Fibroblast of peridontal ligament (primary cell): ENCODE measurements at regions not wholly inside any gene's neighbourhood (a gene's known extent, or its start where the extent isn't known, plus 50 kb on each side); places are given as distances from the start of the nearest gene placed in this dataset.
A peak's percentile ranks its signal among the peaks of the same experiment; 100 is the strongest.

Source experiments
- DNase-seq: peaks from one replicate; pipeline ENCODE4 v3.0.0-alpha.2; 2010; ENCODE audit errors: extremely low read depth

DNA sequence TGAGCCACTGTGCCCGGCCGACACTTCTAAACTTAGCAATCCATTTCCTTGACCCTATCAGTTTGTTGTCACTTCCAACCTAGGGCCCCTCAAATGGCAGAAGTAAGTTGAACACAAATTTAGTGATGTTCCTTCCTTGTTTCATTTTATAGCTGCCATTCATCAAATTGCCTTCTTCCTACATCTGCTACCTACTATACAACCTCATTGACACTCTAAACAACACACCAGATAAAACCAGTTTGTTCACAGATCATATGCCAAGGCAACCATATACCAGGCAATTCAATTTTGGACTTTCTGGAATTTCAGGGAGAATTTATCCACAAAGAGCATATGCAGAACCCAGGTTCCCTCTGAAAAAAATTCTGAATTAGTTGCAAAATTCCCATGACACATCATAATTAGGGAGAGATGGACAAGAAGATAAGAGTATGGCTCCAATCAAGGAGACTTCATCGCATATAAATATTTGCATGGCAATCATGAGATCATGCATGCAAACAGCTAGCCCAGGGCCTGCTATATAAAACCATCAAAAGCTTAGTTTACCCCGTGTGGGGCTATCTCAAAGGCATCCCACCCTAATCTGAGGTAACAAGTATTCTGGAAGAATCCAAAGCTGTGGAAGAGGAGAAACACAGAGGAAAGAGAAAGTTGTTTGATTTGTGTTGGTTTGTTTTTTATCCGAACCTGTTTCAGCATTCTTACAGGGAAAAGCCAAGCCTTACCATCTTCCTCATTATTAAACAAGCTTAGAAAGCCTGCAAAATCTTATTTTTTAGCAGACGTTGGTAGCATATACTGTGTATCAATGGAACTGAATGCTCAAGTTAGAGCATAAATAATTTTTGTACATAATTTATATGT lies 132.8 kb upstream of the TNFAIP3 start:
- DNase-seq = no peak

DNA sequence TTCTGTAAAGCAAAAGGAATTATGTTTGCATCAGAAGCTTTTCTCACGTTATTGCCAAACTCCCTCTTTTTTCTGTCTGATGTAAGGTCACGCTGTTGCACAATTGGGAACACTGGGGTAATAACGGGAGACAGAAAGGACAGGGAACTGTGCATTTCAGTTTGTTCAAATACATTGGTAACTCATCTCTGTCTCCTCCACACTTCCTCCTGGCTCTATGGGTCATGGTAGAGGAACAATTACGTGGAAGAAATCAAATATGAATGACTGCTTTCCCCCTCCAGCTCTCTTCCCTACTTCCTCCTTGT lies 132.2 kb upstream of the TNFAIP3 start:
- no peak for DNase-seq

DNA sequence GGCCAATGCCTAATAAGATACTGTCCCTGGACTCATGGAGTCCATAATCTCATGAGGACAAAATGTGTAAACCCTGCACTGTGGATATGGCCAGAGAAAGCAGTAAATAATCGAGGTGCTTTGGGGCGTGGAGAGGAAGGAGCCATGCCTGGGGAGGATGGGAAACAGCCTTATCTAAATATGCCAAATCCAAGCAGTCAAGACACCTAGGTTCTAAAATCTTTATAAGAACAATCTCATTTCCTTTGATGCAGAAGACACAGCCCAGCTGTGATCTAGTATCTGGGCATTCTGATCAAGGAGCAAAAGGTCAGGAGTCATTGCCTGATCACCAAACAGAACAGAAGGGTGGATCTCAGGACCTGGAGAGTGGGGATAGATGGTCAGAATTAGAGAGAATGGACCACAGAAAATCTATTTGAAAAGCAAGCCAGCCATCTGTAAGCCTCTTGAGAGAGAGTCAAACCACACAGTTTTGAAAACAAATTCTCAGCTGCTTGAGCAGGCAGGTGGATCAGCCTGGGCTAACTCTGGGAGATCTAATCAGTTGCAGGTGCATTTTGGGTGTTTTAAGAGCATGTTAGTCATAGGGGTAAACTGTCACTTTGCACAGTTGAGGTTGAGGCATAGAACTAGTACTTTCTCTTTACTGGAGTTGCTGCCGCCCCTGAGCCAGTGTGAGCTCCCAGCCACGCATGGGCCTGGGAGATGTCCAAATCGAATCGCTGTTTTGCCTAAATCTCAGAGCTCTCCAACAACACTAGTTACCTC lies 130.8 kb upstream of the TNFAIP3 start:
- no peak for DNase-seq

DNA sequence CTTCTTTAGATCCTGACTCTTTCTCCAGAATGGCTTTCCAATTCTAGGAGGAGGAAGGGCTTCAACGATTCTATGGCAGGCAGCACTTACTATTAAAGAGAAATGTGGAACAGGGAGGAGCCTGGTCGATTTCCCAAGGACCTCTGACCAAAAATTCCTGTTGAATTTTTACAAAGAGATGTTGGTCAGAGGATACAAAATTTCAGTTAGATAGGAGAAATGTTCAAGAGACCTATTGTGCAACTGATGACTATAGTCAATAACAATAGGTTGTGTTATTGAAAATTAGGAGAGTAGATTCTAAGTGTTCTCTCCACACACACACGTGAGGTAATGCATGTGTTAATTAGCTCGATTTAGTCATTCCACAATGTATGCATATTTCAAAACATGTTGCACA lies 130.1 kb upstream of the TNFAIP3 start:
- no peak for DNase-seq

DNA sequence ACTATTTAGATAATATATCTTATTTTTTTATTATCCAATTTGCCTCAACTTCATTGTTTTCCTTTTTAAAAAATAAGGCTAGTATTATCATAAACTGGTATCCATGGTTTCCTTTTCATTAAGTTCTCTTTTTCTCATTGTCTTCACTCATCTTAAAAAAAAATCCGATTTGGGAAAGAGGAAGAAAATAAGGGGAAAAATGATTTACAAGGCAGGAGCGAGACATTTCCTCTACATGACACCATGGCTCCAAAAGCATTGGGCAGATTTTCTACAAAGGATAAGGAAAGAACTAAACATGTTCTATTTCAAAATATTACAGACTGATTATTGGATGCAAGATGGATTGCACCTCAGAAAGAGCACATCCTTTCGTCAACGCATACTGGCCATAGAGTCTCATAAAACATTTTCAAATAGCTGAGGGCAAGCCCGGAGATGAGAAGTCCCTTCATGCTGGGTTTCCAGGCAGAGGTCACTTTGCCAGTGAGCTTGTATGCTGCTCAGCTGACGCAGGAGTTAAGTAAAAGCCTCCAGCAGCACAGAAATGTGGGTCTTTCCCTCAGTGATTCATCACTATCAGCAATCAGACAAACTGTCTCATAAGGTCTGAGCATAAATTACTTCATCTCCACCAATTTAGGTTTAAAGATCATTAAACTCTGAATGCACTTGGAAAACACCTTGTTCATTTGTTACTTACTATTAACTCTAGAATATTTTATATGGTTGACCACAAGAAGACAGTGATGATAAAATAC lies 129.0 kb upstream of the TNFAIP3 start:
- DNase-seq = peak; percentile 82

DNA sequence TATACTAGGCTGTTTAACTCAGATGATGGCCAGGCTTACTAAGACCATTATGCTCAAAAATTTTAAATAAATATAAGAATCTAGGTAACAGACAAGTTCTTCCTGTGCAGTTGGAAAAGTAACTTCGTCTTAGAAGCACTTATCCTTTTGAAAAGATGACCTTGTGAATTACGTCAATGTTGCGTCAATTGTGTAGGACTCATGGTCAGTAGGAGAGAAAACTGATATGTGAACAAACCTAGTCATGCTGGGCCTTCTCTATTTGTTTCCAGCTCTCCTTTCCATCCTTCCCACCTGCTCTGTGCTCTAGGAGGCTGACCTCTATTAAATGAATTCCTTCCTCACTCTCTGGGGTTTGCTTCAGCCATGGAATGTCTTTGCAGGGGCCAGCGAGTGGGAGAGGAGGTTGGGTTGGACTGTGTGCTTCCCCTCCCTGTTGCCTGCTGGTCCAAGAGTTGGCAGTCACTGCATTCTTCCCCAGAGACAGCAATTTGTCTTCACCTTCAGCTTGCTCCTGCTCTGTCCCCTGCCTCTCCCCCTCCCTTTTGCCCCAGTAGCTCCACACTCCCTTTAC lies 128.0 kb upstream of the TNFAIP3 start:
- no peak for DNase-seq

DNA sequence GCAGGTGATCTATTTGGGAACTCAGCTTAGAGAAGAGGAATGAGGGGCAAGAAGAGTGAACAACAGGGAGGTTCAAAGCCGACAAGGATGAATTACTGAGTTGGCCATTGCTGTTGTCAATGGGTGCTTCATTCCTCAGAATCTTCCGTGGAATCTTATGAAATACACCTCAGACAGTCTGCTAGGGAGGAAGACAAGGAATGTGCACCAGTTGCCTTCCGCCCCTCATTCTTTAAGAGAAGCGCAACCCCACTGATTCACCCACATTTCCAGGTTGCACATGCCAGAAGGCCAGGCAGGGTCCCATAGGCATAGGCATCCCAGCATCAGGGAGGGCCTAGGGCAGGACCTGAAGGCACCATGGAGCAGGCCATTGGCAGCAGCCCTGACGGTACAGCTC lies 127.5 kb upstream of the TNFAIP3 start:
- no peak for DNase-seq

DNA sequence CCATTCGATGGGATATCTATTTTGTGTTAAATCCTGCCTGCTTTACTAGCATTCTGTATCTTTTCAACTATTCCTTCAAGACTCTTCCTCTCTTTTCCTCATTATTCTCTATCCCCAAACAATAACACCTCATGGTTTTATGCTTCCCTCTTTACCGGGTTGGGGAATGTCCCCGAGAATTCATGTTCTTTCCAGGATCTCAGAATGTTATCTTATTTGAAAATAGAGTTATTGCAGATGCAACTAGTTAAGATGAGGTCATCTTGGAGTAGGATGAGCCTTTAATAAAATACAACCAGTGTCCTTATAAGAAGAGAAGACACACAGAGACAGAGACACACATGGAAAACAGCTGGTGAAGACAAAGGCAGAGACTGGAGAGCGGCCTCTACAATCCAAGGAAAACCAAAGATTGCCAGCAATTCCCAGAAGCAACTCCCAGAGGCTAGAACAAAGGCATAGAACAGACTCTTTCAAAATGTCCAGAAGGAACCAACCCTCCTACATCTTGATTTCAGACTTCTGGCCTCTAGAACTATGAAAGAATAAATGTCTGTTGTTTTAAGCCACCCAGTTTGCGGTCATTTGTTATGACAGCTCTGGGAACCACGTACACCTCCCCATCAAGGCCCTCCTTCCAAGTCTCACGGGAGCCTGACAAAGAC lies 126.8 kb upstream of the TNFAIP3 start:
- no peak for DNase-seq

DNA sequence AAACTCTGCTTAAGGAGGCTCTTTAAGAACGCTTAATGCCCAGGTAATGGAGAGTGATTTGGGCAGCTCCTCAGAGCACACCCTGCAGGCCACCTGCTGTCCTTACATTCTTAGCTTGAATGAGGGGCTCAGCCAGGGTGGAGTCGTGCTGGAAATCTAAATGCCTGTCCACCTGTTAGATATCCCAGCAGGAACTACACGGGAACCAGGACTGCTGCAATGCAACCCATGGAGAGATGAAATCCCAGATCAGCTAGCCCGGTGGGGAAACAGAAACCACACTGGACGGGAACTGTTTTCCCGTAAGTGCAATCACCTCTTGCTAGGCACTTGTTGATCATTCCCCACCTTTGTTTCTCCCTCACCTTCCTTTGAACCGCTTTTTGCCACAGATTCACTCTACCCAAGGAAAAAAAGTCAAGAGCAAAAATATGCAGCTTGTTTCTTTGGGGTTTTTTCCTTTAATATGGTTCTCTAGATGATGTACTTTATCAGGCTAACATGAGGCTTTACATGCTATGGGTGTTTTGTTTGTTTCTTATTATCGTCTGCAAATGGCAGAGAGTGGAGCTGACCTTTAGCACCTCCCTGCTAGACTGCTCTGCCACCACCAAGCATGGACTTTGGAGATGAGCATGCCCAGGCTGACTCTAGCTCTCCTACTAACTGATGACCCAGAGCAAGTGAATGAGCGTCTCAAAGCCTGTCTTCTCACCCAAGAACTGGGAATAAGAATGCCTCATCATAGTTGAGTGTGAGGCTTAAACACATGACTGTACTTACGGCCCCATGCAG lies 125.9 kb upstream of the TNFAIP3 start:
- DNase-seq = no peak

DNA sequence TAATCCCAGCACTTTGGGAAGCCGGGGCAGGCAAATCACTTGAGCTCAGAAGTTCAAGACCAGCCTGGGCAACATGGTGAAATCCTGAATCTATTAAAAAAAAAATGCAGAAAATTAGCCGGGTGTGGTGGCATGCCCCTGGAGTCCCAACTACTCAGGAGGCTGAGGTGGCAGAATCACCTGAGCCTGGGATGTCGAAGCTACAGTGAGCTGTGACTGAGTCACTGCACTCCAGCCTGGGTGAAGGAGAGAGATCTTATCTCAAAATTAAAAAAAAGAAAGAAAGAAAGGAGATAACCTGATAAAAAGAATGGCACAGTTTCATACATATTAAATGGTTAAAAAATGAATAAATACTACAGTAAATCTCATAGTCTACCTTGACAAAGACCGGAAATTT lies 123.6 kb upstream of the TNFAIP3 start:
- no peak for DNase-seq

DNA sequence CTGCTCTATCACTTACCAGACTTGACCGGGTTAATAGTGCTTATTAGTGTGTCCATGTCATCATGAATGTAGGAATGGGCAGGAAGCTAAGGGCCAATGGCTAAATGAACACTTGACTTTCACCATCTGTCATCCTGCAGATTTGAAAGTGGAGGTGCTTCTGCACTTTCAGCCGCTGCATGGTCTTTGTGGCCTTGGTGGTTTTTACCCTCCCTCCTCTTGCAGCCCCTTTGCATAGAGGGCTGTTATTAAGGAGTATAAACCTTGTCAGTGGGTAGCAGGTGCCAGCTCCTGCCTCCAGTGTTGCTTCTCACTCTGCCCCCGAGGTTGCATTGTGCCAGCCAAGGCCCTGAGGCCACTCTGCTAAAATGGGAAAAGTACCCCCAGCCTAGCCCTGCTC lies 122.2 kb upstream of the TNFAIP3 start:
- DNase-seq = no peak

DNA sequence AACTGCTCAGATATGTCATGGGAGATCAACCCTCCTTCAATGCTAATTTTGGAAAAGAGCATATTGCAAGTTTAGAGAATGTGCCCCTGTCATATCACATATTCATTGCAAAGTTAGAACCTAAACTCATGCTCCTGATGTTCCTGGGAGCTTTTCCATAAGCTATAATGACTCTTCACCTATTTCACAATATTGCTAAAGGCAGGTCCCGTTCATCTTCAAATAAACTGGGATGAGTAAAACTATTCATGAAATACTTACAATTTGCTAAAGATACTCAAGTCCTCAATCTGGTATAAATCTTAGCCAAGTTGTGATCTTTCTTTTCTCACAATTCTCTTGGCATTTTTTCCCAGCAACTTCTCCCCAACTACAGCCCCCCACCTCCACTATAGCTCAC lies 121.7 kb upstream of the TNFAIP3 start:
- no peak for DNase-seq

DNA sequence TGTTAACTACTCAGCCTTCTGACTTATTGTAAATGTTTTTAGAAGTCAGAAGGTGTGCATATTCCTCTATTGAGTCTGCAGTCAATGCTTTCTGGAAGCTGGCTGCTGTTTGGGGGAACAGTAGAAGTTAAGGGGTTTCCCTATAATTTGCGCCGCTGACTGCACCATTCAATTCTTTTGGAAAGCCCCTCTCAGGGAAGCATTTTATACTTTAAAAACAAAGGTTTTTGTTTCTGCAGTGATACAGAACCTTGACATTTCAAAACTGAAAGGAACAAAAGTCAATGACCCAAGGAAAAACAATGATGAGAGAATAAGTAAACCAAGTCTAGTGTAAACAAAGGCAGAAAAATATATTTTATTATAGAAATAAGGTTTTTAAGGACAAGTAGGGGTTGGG lies 120.8 kb upstream of the TNFAIP3 start:
- DNase-seq = no peak

DNA sequence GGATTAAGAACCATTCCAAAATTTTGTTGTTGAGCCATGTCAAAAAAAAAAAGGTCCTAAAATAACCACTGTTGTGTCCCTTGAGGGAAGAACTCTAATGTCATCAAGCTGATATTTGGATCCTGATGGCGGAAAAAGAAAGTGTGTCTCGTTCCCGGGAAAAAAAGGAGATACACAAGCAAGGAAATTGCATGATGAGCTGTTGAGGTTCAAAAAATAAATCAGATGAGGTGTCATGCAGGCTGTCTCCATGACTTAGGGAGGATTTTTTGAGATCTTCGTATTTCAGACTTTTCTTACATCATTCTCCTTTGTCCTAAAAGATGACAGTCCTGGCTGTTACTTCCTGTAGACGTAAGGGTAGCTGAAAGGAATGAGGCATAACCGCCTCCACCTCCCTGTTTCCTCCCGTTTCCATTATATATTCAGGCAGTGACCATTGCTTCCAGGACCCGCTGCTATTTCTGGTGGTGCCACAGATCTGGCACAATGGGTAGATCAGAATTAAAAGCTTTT lies 117.3 kb upstream of the TNFAIP3 start:
- no peak for DNase-seq

DNA sequence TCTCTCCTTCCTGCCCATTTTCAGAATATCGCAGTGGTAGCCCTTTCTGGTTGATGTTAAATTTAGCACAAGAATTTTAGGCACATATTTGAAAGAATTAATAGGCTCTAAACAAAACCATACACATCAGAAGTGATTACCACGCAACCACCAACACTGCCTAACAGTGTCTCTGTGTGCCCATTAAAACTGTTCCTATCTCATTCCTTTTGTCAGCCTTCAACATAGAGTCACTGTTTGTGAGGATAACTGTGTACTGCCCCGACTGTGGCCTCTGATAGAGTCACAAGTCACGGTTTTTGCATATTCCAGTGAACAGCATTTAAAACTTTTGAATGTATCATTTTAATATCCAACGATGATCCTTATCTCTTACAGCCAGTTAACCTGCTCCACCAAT lies 116.8 kb upstream of the TNFAIP3 start:
- DNase-seq = no peak

DNA sequence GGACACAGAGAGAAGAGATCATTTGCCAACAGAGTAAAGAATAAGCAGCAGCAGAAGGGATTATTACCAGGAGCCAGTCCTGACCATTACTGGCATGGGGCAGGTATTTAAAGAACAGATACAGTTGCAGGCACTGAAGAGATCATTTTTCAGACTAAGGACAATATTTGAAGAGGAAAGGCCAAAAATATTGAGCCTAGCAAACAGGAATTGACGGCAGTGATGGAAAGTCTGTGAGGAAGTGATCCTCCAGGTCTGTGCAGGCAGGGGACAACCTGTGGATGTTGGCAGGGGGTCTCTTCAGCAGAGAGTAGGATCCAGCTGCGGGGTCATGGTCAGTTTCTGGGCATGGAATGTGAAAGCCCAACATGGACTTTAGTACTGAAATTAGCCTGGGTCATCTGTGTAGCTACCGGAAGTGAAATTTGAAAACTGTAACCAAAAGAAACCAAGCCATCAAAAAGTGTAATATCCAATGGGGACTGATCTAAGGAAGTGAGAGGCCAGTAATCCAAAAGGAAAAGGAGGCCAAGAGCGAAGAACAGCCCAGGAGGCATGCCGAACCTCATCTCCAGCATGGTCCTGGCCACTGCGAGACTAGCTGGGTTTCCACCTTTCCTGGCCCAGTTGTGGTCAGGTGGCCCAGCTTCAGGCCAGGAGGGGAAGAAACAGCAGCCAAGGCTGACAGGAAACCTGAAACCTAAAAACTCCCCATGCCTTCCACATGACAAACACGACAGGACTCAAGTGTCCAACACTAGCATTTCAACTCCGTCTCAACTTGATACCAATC lies 115.1 kb upstream of the TNFAIP3 start:
- no peak for DNase-seq

DNA sequence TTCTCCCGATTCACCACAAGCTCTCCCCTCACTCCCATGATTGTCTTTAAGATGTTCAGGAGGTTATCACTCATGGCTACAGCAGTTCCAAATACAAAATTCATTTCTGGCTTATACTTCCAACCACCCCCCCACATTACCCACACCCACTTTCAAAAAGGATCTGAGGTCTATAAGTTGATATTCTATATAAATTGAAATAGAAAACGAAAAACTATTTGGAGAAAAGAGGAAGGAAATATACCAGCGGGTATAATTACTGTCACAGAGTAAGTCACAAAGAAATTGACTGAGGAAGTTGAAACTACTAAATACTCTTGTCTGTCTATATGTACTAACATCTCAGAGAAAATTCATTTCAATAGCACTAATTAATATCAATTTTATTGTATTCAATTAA lies 112.7 kb upstream of the TNFAIP3 start:
- DNase-seq = no peak

DNA sequence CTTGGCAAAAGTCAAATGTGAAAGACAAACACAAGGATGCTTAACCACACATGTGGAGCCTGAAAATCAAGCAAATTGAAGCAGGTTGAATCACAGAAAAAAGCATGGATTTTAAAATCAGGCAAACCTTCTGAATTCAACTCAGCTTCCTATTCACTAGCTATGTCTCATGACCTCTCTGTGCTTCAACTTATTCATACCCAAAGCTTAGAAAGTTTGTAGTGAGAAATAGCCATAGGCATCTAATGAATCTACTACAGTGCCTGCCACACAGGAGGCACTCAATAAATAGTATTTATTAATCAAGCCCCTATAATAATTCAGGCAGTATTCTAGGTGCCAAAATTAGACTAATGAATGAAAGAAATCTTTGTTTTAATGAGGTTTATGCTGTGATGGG lies 112.2 kb upstream of the TNFAIP3 start:
- no peak for DNase-seq

DNA sequence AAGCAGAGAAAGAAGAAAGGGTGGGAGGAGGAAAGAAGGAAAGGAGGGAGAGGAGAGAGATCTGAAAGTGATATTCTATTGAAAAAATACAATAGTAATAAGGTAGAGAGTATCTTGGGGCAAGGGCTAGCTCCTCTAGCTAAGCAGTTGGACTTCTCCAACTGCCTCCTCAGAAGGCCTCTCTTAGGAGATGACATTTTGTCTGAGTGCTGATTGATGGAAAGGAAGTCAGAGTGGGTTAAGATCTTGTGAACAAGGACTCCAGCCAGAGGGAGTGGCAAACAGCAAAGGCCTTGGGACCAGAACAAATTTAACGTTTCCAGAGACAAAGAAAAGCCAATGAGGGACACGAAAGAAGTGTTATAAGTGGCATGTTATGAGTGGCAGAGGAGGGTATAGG lies 111.8 kb upstream of the TNFAIP3 start:
- no peak for DNase-seq

DNA sequence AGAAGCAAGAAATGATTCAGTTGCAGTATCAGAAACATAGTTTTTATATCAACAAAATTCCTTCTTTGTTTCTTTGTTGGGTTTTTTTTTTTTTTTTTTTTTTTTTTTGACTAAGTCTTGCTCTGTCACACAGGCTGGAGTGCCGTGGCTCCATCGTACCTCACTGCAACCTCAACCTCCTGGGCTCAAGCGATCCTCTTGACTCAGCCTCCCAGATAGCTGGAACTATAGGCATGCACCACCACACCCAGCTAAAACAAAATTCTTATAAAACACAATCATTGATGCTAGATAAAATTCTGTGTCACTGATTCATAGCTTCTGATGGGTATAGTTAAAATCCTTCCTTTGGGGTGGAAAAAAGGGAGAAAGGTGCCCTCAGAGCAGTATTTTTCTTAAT lies 110.3 kb upstream of the TNFAIP3 start:
- no peak for DNase-seq
